ENCODE measurements at regions not wholly inside any gene's neighbourhood (a gene's known extent, or its start where the extent isn't known, plus 50 kb on each side); places are given as distances from the start of the nearest gene placed in this dataset.

- TF ChIP-seq POLR2A (IDR thresholded peaks at IDR 0.05; ENCODE audit: low read length) (no peak), GATA1 (IDR thresholded peaks at IDR 0.05; ENCODE audit: low read depth, low read length) (no peak)
Measured at GRCh38 chrX:12052109-12052508, 86.2 kb upstream of the FRMPD4 start.

Data from erythroblast (primary cell).